ENCODE measurements at regions not wholly inside any gene's neighbourhood (a gene's known extent, or its start where the extent isn't known, plus 50 kb on each side); places are given as distances from the start of the nearest gene placed in this dataset.

DNA sequence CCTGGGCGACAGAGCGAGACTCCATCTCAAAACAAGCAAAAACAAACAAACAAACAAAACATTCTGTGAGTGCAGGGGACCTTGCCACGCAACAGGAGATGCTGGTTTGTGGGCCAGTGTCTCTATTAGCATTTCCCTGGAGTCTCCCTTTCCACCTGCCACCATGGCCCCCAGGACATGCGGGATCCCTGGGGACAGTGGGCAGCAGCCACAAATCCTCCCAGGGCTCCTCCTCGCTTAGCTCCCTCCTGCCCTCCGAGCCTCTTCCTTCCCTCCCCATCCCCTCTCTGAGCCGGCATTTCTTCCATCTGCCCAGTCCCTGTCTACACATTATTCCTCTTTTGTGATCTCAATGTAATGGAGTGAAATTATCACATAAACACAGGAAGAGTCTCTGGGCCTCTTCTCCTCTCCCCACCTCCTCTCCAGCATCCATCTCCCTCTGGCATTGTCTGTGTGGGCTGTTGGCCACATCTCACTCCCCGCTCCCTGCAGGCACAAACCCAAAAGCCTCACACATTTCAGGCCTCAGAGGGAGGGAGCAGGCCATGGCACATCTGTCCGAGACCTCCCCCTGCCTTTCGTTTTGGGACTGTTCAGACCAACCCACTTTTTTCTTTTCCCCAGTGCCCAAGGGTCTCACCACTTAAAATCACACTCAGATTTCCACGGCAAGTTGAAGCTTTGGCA lies 144.3 kb downstream of the MIS18A start:
- Histone ChIP-seq H3K27me3 (replicated peaks in 1 of 7) (peaks cover 0 to 8% (median 0%) of the 10 kb centered on the region in 7 donors), H3K4me1 (no peaks in the 10 kb centered on the region), H3K36me3 (no peaks in the 10 kb centered on the region), H3K9me3 (peaks cover 0 to 15% (median 4%) of the 10 kb centered on the region in 8 donors), H3K4me3 (no peak overlapping the region), H3K27ac (no peak overlapping the region)
- intact Hi-C loops (cut with DNase I; ENCODE audit: low total_unique reads): no loop called here
- TF ChIP-seq POLR2A (IDR thresholded peaks at IDR 0.05): no peak
- no peak for TF ChIP-seq POLR2AphosphoS5 (IDR thresholded peaks at IDR 0.05)
- TF ChIP-seq CTCF (IDR thresholded peaks at IDR 0.05 in 8 of 11, conservative IDR thresholded peaks at IDR 0.05 in 3 of 11): no peak
- DNase-seq: no peak
- WGBS, 5 donors: 62 to 77% (median 66%) methylated on average over 9 to 11 of the region's 11 CpGs

GRCh38 chr21:32132881-32133280 lies 146.0 kb downstream of the MIS18A start:
- H3K36me3 ChIP-seq: no peaks in the 10 kb centered on the region
- intact Hi-C loops (cut with DNase I; ENCODE audit: low total_unique reads): no loop called here
- WGBS, 5 donors: 30 to 72% (median 53%) methylated on average over 2 of the region's 2 CpGs
- H3K27ac ChIP-seq: no peak overlapping the region
- H3K4me3 ChIP-seq: no peak overlapping the region
- peaks cover 0 to 32% (median 4%) of the 10 kb centered on the region in 8 donors for H3K9me3 ChIP-seq
- peaks cover 0 to 8% (median 0%) of the 10 kb centered on the region in 7 donors for H3K27me3 ChIP-seq (replicated peaks in 1 of 7)
- TF ChIP-seq POLR2AphosphoS5 (IDR thresholded peaks at IDR 0.05) (no peak), POLR2A (IDR thresholded peaks at IDR 0.05) (no peak), CTCF (IDR thresholded peaks at IDR 0.05 in 8 of 11, conservative IDR thresholded peaks at IDR 0.05 in 3 of 11) (no peak)
- DNase-seq: no peak
- no peaks in the 10 kb centered on the region for H3K4me1 ChIP-seq

DNA sequence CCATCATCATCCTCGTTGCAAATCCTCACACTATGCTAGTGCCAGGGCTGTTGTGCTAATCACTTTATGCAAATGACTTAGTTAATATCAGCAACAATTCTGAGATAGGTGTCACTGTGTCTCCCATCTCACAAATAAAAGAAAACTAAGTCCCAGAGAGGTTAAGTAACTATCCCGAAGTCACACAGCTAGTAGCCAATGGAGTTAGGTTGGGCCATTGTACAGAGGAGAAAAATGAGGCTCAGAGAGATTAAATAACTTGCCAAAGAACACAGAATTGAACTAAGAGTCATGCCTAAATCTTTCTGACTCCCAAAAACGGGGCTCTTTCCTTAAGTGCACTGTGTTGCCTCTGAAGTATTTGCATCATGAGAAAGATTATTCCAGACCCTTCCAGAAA lies 146.4 kb downstream of the MIS18A start:
- Histone ChIP-seq H3K27me3 (replicated peaks in 1 of 7) (peaks cover 0 to 8% (median 0%) of the 10 kb centered on the region in 7 donors), H3K36me3 (no peaks in the 10 kb centered on the region), H3K9me3 (peaks cover 0 to 34% (median 4%) of the 10 kb centered on the region in 8 donors), H3K4me3 (no peak overlapping the region), H3K4me1 (no peaks in the 10 kb centered on the region), H3K27ac (no peak overlapping the region)
- no peak for TF ChIP-seq POLR2A (IDR thresholded peaks at IDR 0.05)
- DNase-seq: no peak
- intact Hi-C loops (cut with DNase I; ENCODE audit: low total_unique reads): no loop called here
- WGBS, 5 donors: 67 to 81% (median 77%) methylated on average over 3 of the region's 3 CpGs

DNA sequence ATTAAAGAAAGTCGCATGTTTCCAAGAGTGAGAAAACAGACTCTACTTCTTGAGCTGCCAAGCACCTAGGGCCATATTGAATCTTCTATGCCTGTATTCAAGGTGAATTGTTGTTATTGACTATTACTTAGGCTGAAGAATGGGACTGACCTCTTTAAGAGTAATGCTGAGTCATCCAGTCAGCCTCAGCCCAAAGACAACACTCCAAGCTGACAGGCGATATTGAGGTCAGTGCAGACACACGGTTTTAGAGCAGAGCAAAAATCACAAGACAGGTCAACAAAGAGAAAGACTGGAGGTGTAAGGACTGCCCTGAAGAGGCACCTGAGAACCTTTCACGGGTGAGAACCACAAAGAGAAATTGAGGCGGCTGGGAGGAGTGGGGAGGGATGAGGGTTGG lies 146.9 kb downstream of the MIS18A start:
- DNase-seq: no peak
- H3K9me3 ChIP-seq: peaks cover 0 to 29% (median 1%) of the 10 kb centered on the region in 8 donors
- intact Hi-C loops (cut with DNase I; ENCODE audit: low total_unique reads): no loop called here

More for the DNA sequence above, 146.9 kb downstream of the MIS18A start:
- no peaks in the 10 kb centered on the region for H3K4me1 ChIP-seq
- no peak overlapping the region for H3K4me3 ChIP-seq
- no peak for TF ChIP-seq POLR2A (IDR thresholded peaks at IDR 0.05)
- TF ChIP-seq POLR2AphosphoS5 (IDR thresholded peaks at IDR 0.05): no peak
- no peak for TF ChIP-seq CTCF (IDR thresholded peaks at IDR 0.05 in 8 of 11, conservative IDR thresholded peaks at IDR 0.05 in 3 of 11)
- H3K36me3 ChIP-seq: no peaks in the 10 kb centered on the region
- peaks cover 0 to 8% (median 0%) of the 10 kb centered on the region in 7 donors for H3K27me3 ChIP-seq (replicated peaks in 1 of 7)
- H3K27ac ChIP-seq: no peak overlapping the region
- WGBS, 5 donors: 72 to 79% (median 74%) methylated on average over 5 of the region's 5 CpGs

Measured in spleen (tissue), 11 donors.